GM20000 (cell line): ENCODE measurements at regions not wholly inside any gene's neighbourhood (a gene's known extent, or its start where the extent isn't known, plus 50 kb on each side); places are given as distances from the start of the nearest gene placed in this dataset.

Source experiments
- DNase-seq: peaks from one replicate; pipeline ENCODE4 v3.0.0; 2012; ENCODE audit warnings: low spot score
- TF ChIP-seq, protein P1 (sequence below): IDR thresholded peaks from 2 replicates; pipeline ENCODE4 v1.5.1; 2012; ENCODE audit warnings: mild to moderate bottlenecking, control low read depth; ENCODE audit errors: extremely low read depth, missing control alignments

DNA sequence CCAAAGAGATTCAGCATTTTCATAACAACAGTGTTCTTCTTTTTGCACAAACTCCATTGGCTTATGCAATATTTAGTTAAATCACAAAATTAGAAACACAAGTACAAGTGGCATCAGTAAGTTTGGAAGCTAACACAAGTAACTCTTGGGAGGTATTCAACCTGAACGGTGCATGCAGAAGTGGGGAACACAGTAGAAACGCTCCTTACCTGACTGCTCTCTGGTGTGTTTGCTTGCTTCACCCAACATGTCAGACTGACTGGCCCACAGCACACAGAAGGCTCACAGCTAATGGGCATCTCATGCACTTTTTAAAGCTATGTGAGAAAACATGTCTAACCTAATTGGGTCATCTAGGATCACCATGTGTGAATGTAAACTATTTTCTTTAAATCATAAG, 133.6 kb downstream of the MAGEB17 start:
- DNase-seq = no peak
- TF ChIP-seq, protein P1, sequence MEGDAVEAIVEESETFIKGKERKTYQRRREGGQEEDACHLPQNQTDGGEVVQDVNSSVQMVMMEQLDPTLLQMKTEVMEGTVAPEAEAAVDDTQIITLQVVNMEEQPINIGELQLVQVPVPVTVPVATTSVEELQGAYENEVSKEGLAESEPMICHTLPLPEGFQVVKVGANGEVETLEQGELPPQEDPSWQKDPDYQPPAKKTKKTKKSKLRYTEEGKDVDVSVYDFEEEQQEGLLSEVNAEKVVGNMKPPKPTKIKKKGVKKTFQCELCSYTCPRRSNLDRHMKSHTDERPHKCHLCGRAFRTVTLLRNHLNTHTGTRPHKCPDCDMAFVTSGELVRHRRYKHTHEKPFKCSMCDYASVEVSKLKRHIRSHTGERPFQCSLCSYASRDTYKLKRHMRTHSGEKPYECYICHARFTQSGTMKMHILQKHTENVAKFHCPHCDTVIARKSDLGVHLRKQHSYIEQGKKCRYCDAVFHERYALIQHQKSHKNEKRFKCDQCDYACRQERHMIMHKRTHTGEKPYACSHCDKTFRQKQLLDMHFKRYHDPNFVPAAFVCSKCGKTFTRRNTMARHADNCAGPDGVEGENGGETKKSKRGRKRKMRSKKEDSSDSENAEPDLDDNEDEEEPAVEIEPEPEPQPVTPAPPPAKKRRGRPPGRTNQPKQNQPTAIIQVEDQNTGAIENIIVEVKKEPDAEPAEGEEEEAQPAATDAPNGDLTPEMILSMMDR = no peak

DNA sequence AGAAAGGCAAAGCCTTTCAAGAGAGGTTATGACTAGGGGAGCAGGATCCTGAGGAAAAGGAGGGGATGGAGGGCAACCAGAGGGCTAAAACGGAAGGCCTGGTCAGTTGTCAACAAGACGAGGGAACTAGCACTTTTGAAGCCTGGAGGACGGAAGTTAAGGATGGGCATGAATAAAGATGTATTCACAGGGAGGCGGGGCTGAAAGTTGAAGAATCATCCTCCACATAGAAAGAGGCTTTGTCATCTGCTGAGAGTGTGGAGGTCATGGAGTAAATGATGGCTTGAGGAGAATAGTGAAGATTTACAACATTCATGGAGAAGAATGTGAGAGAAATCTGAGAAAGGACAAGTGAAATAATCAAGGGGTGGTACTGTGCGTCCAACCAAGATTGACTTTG, 137.5 kb downstream of the MAGEB17 start:
- TF ChIP-seq, protein P1 = no peak
- no peak for DNase-seq

DNA sequence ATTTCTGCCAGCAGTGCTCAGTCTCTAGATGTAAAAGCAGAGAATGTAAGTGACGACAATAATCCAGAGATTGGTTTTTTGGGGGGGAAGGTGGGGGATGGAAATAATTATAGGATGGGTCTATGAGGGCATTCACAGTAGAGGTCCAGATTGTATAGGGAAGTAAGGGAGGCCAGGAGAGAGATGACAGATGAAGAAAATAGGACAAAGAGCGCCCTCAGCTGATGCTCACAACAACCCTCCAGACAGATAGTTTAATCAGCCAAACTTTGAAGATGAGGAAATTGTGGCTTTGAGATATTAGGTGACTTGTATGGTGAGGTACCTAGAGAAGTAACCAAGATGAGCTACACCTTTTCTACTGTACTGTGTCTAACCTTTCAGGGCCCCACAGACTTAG, 137.9 kb downstream of the MAGEB17 start:
- TF ChIP-seq, protein P1 = no peak
- DNase-seq = no peak

DNA sequence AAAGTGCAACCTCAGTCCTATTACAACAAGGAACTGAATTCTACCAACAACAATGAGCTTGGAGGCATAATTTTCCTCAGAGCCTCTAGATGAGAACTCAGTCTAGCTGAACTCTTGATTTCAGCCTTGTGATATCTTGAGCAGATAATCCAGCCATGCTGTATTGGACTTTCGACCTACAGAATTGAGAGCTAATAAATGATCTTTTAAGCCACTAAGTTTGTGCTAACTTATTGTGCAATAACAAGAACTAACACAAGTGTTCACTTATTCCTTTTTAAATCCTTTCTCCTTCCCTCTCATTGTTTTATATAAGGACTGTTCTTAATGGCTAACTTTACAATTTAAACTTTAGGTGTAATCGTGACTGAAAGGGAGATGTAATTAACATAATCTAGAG, 140.7 kb downstream of the MAGEB17 start:
- TF ChIP-seq, protein P1 = no peak
- no peak for DNase-seq

DNA sequence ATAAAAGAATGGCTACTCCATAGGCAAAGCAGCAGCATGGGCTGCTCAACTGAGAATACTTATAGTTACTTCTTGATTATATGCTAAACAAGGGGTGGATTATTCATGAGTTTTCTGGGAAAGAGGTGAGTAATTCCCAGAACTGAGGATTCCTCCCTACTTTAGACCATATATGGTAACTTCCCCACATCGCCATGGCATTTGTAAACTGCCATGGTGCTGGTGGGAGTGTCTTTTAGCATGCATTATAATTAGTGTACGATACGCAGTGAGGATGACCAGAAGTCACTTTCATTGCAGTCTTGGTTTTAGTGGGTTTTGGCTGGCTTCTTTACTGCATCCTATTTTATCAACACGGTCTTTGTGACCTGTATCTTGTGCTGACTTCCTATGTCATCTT, 141.5 kb downstream of the MAGEB17 start:
- DNase-seq = no peak
- TF ChIP-seq, protein P1 = no peak

DNA sequence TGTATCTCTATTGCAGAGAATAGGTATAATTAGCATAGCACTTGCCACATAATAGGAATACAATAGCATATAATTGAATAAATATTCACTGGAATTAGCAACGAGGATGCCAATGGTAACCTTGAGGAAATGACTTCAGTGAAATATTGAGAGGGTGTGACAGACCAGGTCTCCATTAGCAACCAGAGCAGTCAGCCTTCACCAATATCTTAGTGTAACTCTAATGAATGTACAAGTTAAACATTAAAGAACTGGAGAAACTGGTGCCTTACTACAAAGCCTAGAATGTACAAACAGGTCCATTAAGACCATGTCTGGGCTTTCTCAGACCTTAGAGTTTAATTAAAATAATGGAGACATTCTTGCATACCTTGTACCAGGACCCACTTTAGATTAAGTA, 143.0 kb downstream of the MAGEB17 start:
- TF ChIP-seq, protein P1 = no peak
- DNase-seq = no peak

DNA sequence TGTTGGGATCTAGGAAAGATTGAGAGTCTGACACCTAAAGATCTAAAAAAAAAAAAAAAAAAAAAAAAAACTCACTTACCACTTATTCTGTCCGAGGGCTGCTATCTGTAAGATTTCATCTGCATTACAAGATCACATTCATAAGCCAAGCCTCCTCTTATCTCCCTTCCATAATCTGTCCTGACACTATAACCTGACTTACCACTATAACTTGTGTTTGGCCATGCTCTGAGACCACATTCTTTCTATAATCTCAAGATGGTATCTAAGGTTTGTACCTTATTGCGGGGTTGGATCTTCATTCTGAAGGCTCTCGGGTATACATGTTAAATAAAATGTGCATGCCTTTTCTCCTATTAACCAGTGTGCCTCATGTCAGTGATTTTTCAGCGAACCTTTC, 144.4 kb downstream of the MAGEB17 start:
- TF ChIP-seq, protein P1 = no peak
- no peak for DNase-seq
